Lower leg skin (tissue), 4 donors: ENCODE measurements at regions not wholly inside any gene's neighbourhood (a gene's known extent, or its start where the extent isn't known, plus 50 kb on each side); places are given as distances from the start of the nearest gene placed in this dataset.
A peak's percentile ranks its signal among the peaks of the same experiment; 100 is the strongest.

Source experiments
- DNase-seq, 2 donors: peaks; one replicate each; pipeline ENCODE4 v3.0.0-alpha.2; 2019; ENCODE audit warnings: low spot score in 2 of 2
- H3K4me3 ChIP-seq: fragments of 200-600 bp; sonication (generic); 2 replicates; pipeline ENCODE4 v1.5.1; 2017; ENCODE audit warnings: mild to moderate bottlenecking, low read depth; ENCODE audit not compliant: poor library complexity, severe bottlenecking
- POLR2A ChIP-seq, 2 donors: fragments of 450-650 bp; IDR thresholded peaks; one replicate each; pipeline ENCODE4 v1.6.1; 2016 to 2017; ENCODE audit warnings: antibody characterized with exemption in 2 of 2, mild to moderate bottlenecking in 1 of 2, moderate library complexity in 1 of 2
- WGBS, 2 donors: methylation state at CpG; one replicate each; pipeline ENCODE4 v1.1.5; 2018; 5-methylcytosine and 5-hydroxymethylcytosine counted together
- intact Hi-C: fragments of 100-400 bp; cut with DNase I; formaldehyde crosslinking; loops from one replicate; pipeline ENCODE4 v1.15.0; 2023; ENCODE audit warnings: low total_unique reads
- TF ChIP-seq, protein P1 (sequence below), 3 donors: fragments of 450-650 bp; IDR thresholded peaks; one replicate each; pipeline ENCODE4 v1.5.1; 2016; ENCODE audit warnings: antibody characterized with exemption in 3 of 3, mild to moderate bottlenecking in 3 of 3, moderate library complexity in 2 of 3

DNA sequence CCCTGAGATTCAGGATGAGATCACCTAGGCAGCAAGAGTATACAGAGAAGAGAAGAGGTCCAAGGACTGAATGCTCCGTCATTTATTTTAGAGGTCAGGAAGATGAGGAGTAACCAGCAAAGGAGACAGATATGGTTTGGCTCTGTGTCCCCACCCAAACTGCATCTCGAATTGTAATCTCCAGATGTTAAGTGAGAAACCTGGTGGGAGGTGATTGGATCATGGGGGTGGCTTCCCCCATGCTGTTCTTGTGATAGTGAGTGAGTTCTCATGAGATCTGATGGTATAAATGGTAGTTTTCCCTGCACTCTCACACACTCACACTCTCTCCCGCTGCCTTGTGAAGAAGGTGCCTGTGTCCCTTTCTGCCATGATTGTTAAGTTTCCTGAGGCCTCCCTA lies 60.8 kb downstream of the MID1IP1 start:
- no peak overlapping the region for H3K4me3 ChIP-seq
- TF ChIP-seq POLR2A (IDR thresholded peaks at IDR 0.05), result no peak
- TF ChIP-seq, protein P1, sequence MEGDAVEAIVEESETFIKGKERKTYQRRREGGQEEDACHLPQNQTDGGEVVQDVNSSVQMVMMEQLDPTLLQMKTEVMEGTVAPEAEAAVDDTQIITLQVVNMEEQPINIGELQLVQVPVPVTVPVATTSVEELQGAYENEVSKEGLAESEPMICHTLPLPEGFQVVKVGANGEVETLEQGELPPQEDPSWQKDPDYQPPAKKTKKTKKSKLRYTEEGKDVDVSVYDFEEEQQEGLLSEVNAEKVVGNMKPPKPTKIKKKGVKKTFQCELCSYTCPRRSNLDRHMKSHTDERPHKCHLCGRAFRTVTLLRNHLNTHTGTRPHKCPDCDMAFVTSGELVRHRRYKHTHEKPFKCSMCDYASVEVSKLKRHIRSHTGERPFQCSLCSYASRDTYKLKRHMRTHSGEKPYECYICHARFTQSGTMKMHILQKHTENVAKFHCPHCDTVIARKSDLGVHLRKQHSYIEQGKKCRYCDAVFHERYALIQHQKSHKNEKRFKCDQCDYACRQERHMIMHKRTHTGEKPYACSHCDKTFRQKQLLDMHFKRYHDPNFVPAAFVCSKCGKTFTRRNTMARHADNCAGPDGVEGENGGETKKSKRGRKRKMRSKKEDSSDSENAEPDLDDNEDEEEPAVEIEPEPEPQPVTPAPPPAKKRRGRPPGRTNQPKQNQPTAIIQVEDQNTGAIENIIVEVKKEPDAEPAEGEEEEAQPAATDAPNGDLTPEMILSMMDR (IDR thresholded peaks at IDR 0.05), result no peak
- intact Hi-C loops, result no loop called here
- WGBS, 2 donors, result 66 to 83% methylated on average over 3 of the region's 3 CpGs
- DNase-seq, result no peak

DNA sequence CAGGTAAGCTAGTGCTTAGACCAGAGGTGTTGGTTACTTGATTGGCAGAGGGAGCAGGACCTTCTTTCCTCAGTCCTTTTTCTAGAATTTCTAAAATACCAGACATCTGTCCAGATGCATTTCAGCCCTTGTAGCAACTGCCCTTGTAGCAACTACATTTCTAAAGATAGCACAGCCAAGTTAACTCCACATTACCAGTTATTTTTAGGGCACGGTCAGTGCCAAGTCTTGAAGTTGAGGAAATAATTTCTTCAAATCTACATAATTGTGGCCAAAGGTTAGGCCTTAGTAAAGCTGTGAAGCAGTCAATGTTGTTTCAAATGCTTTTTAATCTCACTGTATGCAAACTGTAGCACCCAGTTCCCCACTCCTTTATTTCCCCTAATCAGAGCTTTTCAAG lies 62.9 kb downstream of the MID1IP1 start:
- intact Hi-C loops, result no loop called here
- TF ChIP-seq POLR2A (IDR thresholded peaks at IDR 0.05), result no peak
- TF ChIP-seq, protein P1 (IDR thresholded peaks at IDR 0.05), result no peak
- H3K4me3 ChIP-seq, result no peak overlapping the region
- DNase-seq, result no peak
- WGBS, 2 donors, result 36 to 77% methylated on average over 1 of the region's 1 CpG

DNA sequence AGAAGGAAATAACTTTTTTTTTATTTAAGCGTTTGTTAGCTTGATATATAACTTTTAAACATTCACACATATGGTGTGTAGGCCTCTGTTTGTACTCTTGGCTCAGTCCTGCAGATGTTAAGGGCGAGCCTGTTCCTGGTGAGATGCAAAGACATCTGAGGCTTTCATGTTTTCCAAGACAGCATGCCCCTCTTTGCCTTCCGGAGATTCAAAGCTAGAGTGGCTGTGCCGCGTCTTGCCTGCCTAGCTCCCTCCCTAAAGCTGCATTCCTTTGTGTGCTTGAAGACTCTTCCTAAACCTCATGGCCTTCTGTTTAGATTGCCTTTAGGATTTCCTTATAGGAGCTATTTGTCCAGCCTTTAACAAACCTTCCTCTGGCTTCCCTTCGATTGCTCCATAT lies 67.1 kb downstream of the MID1IP1 start:
- 72% methylated on average over 6 of the region's 6 CpGs for WGBS, 2 donors

DNA sequence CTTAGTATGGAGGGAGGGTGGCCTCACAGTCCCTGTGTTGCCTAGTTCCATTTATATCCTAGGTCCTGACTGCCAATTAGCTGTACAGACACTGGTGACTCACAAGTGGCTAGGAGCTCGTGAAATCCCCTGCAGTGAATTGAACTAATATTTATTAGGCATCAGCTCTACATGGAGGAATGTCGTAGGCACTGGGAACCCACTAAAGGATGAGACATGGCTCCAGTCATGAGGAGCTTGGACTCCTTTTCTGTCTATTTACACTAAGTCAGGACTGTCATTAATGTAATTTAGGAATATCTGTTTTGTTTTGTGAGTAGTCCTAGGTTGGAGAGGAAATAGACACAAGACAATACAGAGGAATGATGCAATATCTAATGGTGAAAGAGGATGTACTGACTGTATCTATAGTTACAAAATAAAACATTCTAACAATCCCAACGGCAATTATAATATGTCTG lies 67.7 kb downstream of the MID1IP1 start:
- peak in 1 of 2 donors; percentile 26 for DNase-seq
- intact Hi-C loops, result loop anchor here (2.0 kb wide), 1 partner anchor 34 kb away; no protein-coding TSS in a partner anchor
- no peak for TF ChIP-seq POLR2A (IDR thresholded peaks at IDR 0.05)
- TF ChIP-seq, protein P1 (IDR thresholded peaks at IDR 0.05), result no peak
- 17 to 35% methylated on average over 3 of the region's 3 CpGs for WGBS, 2 donors
- no peak overlapping the region for H3K4me3 ChIP-seq

More for the DNA sequence above, 67.1 kb downstream of the MID1IP1 start:
- no peak for TF ChIP-seq POLR2A (IDR thresholded peaks at IDR 0.05)
- TF ChIP-seq, protein P1 (IDR thresholded peaks at IDR 0.05), result no peak
- no peak overlapping the region for H3K4me3 ChIP-seq
- intact Hi-C loops, result loop anchor here (2.0 kb wide), 1 partner anchor 34 kb away; no protein-coding TSS in a partner anchor
- DNase-seq, result no peak

DNA sequence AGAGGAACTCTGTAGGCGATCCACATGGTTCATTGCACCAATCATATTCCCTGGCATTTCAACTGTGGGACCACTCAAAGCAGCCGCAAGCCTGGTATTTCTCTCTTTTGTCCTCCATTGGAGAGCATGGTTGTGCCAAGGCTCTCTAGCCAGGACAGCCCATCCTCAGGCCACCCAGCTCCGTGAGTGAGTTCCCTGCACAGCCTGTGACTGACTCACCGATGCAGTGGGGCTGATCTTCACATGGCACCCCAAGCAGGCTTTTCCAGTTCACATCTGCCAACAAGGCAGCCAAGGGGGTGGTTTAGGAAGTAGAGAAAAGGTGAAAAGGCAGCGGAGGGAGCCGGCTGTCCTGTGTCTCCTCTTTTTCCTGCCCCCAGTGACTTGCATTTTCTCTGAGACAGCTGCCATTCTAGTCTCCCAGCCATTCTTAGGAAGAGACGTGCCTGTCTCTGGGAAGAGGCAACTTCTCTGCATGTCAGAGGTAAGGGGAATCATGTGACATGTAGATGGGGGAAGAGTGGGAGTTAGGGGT lies 69.2 kb downstream of the MID1IP1 start:
- DNase-seq, result peak in 1 of 2 donors; percentile 21
- 53 to 57% methylated on average over 7 of the region's 7 CpGs for WGBS, 2 donors
- TF ChIP-seq, protein P1 (IDR thresholded peaks at IDR 0.05), result no peak
- TF ChIP-seq POLR2A (IDR thresholded peaks at IDR 0.05), result no peak
- intact Hi-C loops, result no loop called here
- H3K4me3 ChIP-seq, result no peak overlapping the region
